Neural cell (in vitro differentiated cells): ENCODE measurements at regions not wholly inside any gene's neighbourhood (a gene's known extent, or its start where the extent isn't known, plus 50 kb on each side); places are given as distances from the start of the nearest gene placed in this dataset.

Source experiments
- TAF1 ChIP-seq: IDR thresholded peaks from 2 replicates; pipeline ENCODE4 v1.6.1; 2012; ENCODE audit warnings: low read depth
- TF ChIP-seq, protein P1 (sequence below): IDR thresholded peaks from 2 replicates; pipeline ENCODE4 v1.6.1; 2012; ENCODE audit warnings: borderline replicate concordance
- TF ChIP-seq, protein P2 (sequence below): fragments of 450-650 bp; IDR thresholded peaks from 2 replicates; pipeline ENCODE4 v1.5.1; 2014; ENCODE audit warnings: antibody characterized with exemption, mild to moderate bottlenecking, moderate library complexity; ENCODE audit not compliant: poor library complexity, severe bottlenecking

DNA sequence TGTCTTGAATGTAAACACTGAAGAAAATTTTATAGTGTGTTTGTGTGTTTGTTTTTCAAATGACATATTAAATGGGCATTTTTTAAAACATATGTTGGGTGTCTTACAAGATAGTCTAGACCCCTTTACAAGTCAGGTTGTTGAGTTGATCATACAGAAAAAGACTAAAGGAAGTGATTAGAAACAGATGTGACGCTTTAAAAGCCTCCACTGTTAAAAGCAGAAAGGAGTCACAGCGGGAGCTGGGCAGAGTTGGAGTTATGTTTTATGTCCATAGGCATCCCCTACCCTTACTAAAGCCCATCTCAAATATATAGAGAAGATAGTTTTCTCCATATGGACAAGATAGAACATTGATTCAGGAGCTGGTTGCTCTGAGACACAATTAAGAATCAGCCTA, 393.9 kb downstream of the PLPP3 start:
- TF ChIP-seq, protein P1, sequence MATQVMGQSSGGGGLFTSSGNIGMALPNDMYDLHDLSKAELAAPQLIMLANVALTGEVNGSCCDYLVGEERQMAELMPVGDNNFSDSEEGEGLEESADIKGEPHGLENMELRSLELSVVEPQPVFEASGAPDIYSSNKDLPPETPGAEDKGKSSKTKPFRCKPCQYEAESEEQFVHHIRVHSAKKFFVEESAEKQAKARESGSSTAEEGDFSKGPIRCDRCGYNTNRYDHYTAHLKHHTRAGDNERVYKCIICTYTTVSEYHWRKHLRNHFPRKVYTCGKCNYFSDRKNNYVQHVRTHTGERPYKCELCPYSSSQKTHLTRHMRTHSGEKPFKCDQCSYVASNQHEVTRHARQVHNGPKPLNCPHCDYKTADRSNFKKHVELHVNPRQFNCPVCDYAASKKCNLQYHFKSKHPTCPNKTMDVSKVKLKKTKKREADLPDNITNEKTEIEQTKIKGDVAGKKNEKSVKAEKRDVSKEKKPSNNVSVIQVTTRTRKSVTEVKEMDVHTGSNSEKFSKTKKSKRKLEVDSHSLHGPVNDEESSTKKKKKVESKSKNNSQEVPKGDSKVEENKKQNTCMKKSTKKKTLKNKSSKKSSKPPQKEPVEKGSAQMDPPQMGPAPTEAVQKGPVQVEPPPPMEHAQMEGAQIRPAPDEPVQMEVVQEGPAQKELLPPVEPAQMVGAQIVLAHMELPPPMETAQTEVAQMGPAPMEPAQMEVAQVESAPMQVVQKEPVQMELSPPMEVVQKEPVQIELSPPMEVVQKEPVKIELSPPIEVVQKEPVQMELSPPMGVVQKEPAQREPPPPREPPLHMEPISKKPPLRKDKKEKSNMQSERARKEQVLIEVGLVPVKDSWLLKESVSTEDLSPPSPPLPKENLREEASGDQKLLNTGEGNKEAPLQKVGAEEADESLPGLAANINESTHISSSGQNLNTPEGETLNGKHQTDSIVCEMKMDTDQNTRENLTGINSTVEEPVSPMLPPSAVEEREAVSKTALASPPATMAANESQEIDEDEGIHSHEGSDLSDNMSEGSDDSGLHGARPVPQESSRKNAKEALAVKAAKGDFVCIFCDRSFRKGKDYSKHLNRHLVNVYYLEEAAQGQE = no peak
- TF ChIP-seq, protein P2, sequence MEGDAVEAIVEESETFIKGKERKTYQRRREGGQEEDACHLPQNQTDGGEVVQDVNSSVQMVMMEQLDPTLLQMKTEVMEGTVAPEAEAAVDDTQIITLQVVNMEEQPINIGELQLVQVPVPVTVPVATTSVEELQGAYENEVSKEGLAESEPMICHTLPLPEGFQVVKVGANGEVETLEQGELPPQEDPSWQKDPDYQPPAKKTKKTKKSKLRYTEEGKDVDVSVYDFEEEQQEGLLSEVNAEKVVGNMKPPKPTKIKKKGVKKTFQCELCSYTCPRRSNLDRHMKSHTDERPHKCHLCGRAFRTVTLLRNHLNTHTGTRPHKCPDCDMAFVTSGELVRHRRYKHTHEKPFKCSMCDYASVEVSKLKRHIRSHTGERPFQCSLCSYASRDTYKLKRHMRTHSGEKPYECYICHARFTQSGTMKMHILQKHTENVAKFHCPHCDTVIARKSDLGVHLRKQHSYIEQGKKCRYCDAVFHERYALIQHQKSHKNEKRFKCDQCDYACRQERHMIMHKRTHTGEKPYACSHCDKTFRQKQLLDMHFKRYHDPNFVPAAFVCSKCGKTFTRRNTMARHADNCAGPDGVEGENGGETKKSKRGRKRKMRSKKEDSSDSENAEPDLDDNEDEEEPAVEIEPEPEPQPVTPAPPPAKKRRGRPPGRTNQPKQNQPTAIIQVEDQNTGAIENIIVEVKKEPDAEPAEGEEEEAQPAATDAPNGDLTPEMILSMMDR = no peak
- no peak for TF ChIP-seq TAF1
